ENCODE measurements at regions not wholly inside any gene's neighbourhood (a gene's known extent, or its start where the extent isn't known, plus 50 kb on each side); places are given as distances from the start of the nearest gene placed in this dataset.

GRCh38 chr11:109986488-109986887, 106.7 kb upstream of the ZC3H12C start:
- TF ChIP-seq CTCF (IDR thresholded peaks at IDR 0.05), result no peak
- no peak for TF ChIP-seq MXI1 (IDR thresholded peaks at IDR 0.05; ENCODE audit: low read depth, low read length)
- TF ChIP-seq FOXM1 (IDR thresholded peaks at IDR 0.05; ENCODE audit: low read depth), result no peak
- TF ChIP-seq RFX5 (IDR thresholded peaks at IDR 0.05; ENCODE audit: low read length), result no peak
- TF ChIP-seq RAD21 (IDR thresholded peaks at IDR 0.05; ENCODE audit: low read length), result no peak
- no peak for TF ChIP-seq CHD2 (IDR thresholded peaks at IDR 0.05; ENCODE audit: low read length, partially characterized antibody)
- TF ChIP-seq TAF1 (IDR thresholded peaks at IDR 0.05; ENCODE audit: borderline replicate concordance, low read depth, low read length), result no peak
- no peak for TF ChIP-seq POLR2AphosphoS5 (IDR thresholded peaks at IDR 0.05; ENCODE audit: low read depth, low read length)
- TF ChIP-seq REST (IDR thresholded peaks at IDR 0.05; ENCODE audit: low read depth, low read length), result no peak
- no peak for TF ChIP-seq GABPA (IDR thresholded peaks at IDR 0.05; ENCODE audit: low read depth)
- TF ChIP-seq JUND (IDR thresholded peaks at IDR 0.05), result no peak
- no peak for TF ChIP-seq NFIC (IDR thresholded peaks at IDR 0.05; ENCODE audit: borderline replicate concordance)
- TF ChIP-seq MAX (IDR thresholded peaks at IDR 0.05; ENCODE audit: low read depth), result no peak

Measured in SK-N-SH (cell line).